T-cell (primary cell): ENCODE measurements at regions not wholly inside any gene's neighbourhood (a gene's known extent, or its start where the extent isn't known, plus 50 kb on each side); places are given as distances from the start of the nearest gene placed in this dataset.

Experiments used
- ATAC-seq, 4 experiments: fragments of 200-7000 bp in 3 of 4; fragments of 150-1000 bp in 1 of 4; cut with Tn5 transposase; replicated peaks in 1 of 4; 1 replicate in 3 of 4; 2 replicates in 1 of 4; pipeline ENCODE4 v1.10.0; 2021; ENCODE audit warnings: moderate library complexity in 3 of 4, mild to moderate bottlenecking in 2 of 4, moderate number of reproducible peaks in 1 of 4
- CTCF ChIA-PET, 2 donors: fragments of 300-600 bp; sonication (Branson Sonifier 250); formaldehyde crosslinking; loops; one replicate each; lab custom pipeline; 2022; ENCODE audit warnings: antibody characterized with exemption in 2 of 2; lab: Charles Lee
- POLR2A ChIA-PET, 2 donors: fragments of 300-600 bp; sonication (Branson Sonifier 250); formaldehyde crosslinking; loops; one replicate each; lab custom pipeline; 2022; ENCODE audit warnings: antibody characterized with exemption in 2 of 2; lab: Charles Lee
- DNase-seq, 35 experiments: peaks; one replicate each; pipeline versions ENCODE4 v3.0.0 to v3.0.0-alpha.2; 2013 to 2023
- H3K27ac ChIP-seq: one replicate; pipeline ENCODE4 v1.5.1; 2013; ENCODE audit warnings: low read length
- H3K27me3 ChIP-seq, 2 experiments: replicated peaks in 1 of 2; 1 replicate in 1 of 2; 2 replicates in 1 of 2; pipeline versions ENCODE4 v1.6.1 to v1.7.0; 2013; ENCODE audit warnings: low read length in 1 of 2, mixed read lengths in 1 of 2; ENCODE audit not compliant: control insufficient read depth in 2 of 2, insufficient read depth in 2 of 2; ENCODE audit errors: extremely low read depth in 1 of 2
- H3K36me3 ChIP-seq, 2 donors: 1 replicate in 1 of 2; 2 replicates in 1 of 2; pipeline versions ENCODE4 v1.6.1 to v1.7.0; 2013; ENCODE audit warnings: low read length in 1 of 2; ENCODE audit not compliant: control insufficient read depth in 2 of 2, insufficient read depth in 1 of 2; ENCODE audit errors: extremely low read depth in 1 of 2
- H3K4me1 ChIP-seq, 2 experiments: 1 replicate in 1 of 2; 2 replicates in 1 of 2; pipeline versions ENCODE4 v1.6.1 to v1.7.0; 2013; ENCODE audit warnings: low read length in 2 of 2, mixed read lengths in 1 of 2; ENCODE audit not compliant: insufficient read depth in 2 of 2, control insufficient read depth in 1 of 2; ENCODE audit errors: extremely low read depth in 1 of 2
- H3K4me3 ChIP-seq, 2 donors: 1 replicate in 1 of 2; 2 replicates in 1 of 2; pipeline versions ENCODE4 v1.5.1 to v1.7.0; 2013; ENCODE audit warnings: mild to moderate bottlenecking in 2 of 2, low read length in 1 of 2, moderate library complexity in 1 of 2; ENCODE audit not compliant: control insufficient read depth in 1 of 2; ENCODE audit errors: extremely low read depth in 1 of 2
- H3K9me3 ChIP-seq: 2 replicates; pipeline ENCODE4 v1.7.0; 2013
- H3K27ac Mint-ChIP-seq, 2 donors: one replicate each; pipeline ENCODE4 v1.8.0; 2020 to 2021; ENCODE audit warnings: mild to moderate bottlenecking in 2 of 2, mixed read lengths in 2 of 2
- H3K27me3 Mint-ChIP-seq, 2 donors: one replicate each; pipeline ENCODE4 v1.8.0; 2021 to 2022; ENCODE audit warnings: mixed read lengths in 2 of 2
- H3K36me3 Mint-ChIP-seq: one replicate; pipeline ENCODE4 v1.8.0; 2021; ENCODE audit warnings: mixed read lengths
- H3K4me1 Mint-ChIP-seq, 3 donors: one replicate each; pipeline ENCODE4 v1.8.0; 2020 to 2022; ENCODE audit warnings: mixed read lengths in 3 of 3, mild to moderate bottlenecking in 1 of 3
- H3K4me3 Mint-ChIP-seq, 3 donors: one replicate each; pipeline ENCODE4 v1.8.0; 2020 to 2022; ENCODE audit warnings: mild to moderate bottlenecking in 3 of 3, mixed read lengths in 3 of 3, moderate library complexity in 3 of 3
- H3K9me3 Mint-ChIP-seq, 3 donors: one replicate each; pipeline ENCODE4 v1.8.0; 2020 to 2022; ENCODE audit warnings: mixed read lengths in 3 of 3
- WGBS: methylation state at CpG from one replicate; pipeline ENCODE4 v1.1.5; 2013; ENCODE audit warnings: missing lambda C conversion rate; ENCODE audit not compliant: insufficient coverage; 5-methylcytosine and 5-hydroxymethylcytosine counted together

DNA sequence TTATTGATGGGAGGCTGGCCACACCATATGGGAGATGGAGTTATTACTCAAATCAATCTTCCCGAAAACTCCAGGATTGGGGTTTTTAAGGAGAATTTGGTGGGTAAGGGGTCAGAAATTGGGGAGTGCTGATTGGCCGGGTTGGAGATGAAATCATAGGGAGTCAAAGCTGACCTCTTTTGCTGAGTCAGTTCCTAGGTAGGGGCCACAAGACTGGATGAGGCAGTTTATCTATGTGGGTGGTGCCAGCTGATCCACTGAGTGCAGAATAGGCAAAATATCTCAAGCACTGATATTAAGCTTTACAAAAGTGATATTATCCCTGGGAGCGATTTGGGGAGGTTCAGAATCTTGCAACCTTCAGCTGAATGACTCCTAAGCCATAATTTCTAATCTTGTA is 75.7 kb upstream of the CLINT1 start:
- Mint-ChIP-seq H3K4me3 (no peak overlapping the region), H3K9me3 (peaks cover 9 to 20% (median 12%) of the 10 kb centered on the region in 3 donors), H3K36me3 (peaks cover 8% of the 10 kb centered on the region), H3K27me3 (no peaks in the 10 kb centered on the region), H3K4me1 (no peaks in the 10 kb centered on the region), H3K27ac (no peak overlapping the region)
- ATAC-seq (no peak), DNase-seq (no peak)
- no peaks in the 10 kb centered on the region for H3K4me1 ChIP-seq
- POLR2A ChIA-PET: no interaction called here
- H3K36me3 ChIP-seq: no peaks in the 10 kb centered on the region
- no peaks in the 10 kb centered on the region for H3K9me3 ChIP-seq
- CTCF ChIA-PET: no interaction called here
- H3K27ac ChIP-seq: no peak overlapping the region
- WGBS: 80% methylated on average over 2 of the region's 3 CpGs
- H3K4me3 ChIP-seq: no peak overlapping the region
- H3K27me3 ChIP-seq: peaks cover 0 to 3% of the 10 kb centered on the region in 2 experiments

DNA sequence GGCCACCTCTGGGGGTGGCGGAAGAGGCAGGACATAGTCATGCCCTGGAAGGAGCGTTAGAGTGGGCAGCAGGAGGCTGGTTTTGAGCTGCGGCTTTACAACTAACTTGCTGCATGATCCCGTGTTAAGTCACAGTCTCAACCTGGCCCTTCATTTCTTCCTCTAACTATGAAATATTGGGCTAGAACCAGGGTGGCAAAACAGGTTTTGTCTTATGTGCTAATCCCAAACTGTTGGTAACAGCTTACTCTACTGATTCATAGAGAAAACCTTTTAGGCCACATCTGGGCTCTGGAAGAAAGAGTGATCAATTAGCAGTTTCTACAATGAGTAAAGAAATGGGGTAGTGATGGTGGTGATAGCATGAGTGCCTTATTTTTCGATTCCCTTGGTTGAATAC is 74.1 kb upstream of the CLINT1 start:
- Histone ChIP-seq H3K9me3 (no peaks in the 10 kb centered on the region), H3K27me3 (peaks cover 0 to 3% of the 10 kb centered on the region in 2 experiments), H3K36me3 (no peaks in the 10 kb centered on the region), H3K27ac (no peak overlapping the region), H3K4me1 (no peaks in the 10 kb centered on the region), H3K4me3 (no peak overlapping the region)
- Mint-ChIP-seq H3K4me3 (no peak overlapping the region), H3K36me3 (peaks cover 8% of the 10 kb centered on the region), H3K9me3 (peaks cover 9 to 20% (median 12%) of the 10 kb centered on the region in 3 donors), H3K27me3 (no peaks in the 10 kb centered on the region), H3K4me1 (no peaks in the 10 kb centered on the region), H3K27ac (no peak overlapping the region)
- no CpG with 5 or more reads among the region's 5 CpGs for whole genome bisulfite sequencing
- ChIA-PET CTCF (no interaction called here), POLR2A (interaction anchor here in 1 of 2 donors (0.6 kb wide), 1 partner anchor 120 kb away, joined by 3 read pairs; no protein-coding TSS in a partner anchor)
- DNase-seq: no peak
- no peak for ATAC-seq

DNA sequence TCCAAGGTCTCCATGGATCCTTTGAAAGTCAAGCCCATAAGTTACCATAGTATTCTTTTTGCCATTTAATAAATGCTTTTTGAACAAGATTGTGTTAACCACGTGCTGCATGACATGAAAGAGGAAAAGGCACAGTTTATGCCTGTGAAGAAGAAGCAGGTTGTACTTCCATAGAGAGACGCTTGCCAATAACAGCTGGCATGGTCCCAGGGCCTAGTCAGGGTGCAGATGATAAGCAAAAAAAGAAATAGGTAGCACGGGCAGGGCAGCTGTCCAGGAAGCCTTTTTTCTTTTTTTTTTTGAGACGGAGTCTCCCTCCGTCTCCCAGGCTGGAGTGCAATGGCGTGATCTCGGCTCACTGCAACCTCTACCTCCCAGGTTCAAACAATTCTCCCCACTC is 71.8 kb upstream of the CLINT1 start:
- Mint-ChIP-seq H3K27me3 (no peaks in the 10 kb centered on the region), H3K4me3 (no peak overlapping the region), H3K36me3 (peaks cover 8% of the 10 kb centered on the region), H3K9me3 (peaks cover 8 to 20% (median 9%) of the 10 kb centered on the region in 3 donors), H3K27ac (no peak overlapping the region), H3K4me1 (no peaks in the 10 kb centered on the region)
- H3K4me3 ChIP-seq: no peak overlapping the region
- H3K36me3 ChIP-seq: no peaks in the 10 kb centered on the region
- H3K4me1 ChIP-seq: no peaks in the 10 kb centered on the region
- CTCF ChIA-PET: interaction anchor here (0.7 to 1.2 kb wide), 3 partner anchors 11 to 48 kb away, joined by 3 to 5 read pairs (median 3); no protein-coding TSS in a partner anchor
- H3K9me3 ChIP-seq: no peaks in the 10 kb centered on the region
- WGBS: 34% methylated on average over 3 of the region's 7 CpGs
- DNase-seq (no peak), ATAC-seq (no peak)
- POLR2A ChIA-PET: no interaction called here
- peaks cover 0 to 3% of the 10 kb centered on the region in 2 experiments for H3K27me3 ChIP-seq
- H3K27ac ChIP-seq: no peak overlapping the region

DNA sequence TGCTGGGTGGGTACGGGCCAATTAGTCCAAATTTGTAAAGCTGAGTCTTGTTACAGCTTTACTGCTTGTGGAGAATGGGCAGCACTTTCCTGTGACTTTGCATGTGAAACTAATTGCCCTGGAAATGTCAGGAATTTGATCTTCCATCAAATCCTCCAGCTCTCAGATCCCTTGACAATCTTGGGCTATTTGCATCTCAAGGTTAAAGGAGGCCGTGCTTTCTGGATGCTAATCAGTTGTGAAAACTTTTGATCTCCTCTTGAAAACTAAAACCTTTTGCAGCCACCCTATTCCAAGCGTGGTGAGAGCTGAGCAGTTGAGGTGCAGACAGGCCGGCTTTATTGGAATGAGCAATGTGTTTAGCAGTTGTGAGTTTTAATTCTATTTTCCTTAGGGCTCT is 68.0 kb upstream of the CLINT1 start:
- Histone ChIP-seq H3K4me1 (no peaks in the 10 kb centered on the region), H3K9me3 (no peaks in the 10 kb centered on the region), H3K4me3 (no peak overlapping the region), H3K27ac (no peak overlapping the region), H3K36me3 (no peaks in the 10 kb centered on the region), H3K27me3 (peaks cover 0 to 3% of the 10 kb centered on the region in 2 experiments)
- no peak overlapping the region for H3K4me3 Mint-ChIP-seq
- CTCF ChIA-PET: no interaction called here
- no peaks in the 10 kb centered on the region for H3K27me3 Mint-ChIP-seq
- no peaks in the 10 kb centered on the region for H3K9me3 Mint-ChIP-seq
- H3K36me3 Mint-ChIP-seq: no peaks in the 10 kb centered on the region
- H3K27ac Mint-ChIP-seq: no peak overlapping the region
- H3K4me1 Mint-ChIP-seq: no peaks in the 10 kb centered on the region
- ATAC-seq (no peak), DNase-seq (no peak)
- whole genome bisulfite sequencing: 80% methylated on average over 1 of the region's 4 CpGs
- POLR2A ChIA-PET: no interaction called here

DNA sequence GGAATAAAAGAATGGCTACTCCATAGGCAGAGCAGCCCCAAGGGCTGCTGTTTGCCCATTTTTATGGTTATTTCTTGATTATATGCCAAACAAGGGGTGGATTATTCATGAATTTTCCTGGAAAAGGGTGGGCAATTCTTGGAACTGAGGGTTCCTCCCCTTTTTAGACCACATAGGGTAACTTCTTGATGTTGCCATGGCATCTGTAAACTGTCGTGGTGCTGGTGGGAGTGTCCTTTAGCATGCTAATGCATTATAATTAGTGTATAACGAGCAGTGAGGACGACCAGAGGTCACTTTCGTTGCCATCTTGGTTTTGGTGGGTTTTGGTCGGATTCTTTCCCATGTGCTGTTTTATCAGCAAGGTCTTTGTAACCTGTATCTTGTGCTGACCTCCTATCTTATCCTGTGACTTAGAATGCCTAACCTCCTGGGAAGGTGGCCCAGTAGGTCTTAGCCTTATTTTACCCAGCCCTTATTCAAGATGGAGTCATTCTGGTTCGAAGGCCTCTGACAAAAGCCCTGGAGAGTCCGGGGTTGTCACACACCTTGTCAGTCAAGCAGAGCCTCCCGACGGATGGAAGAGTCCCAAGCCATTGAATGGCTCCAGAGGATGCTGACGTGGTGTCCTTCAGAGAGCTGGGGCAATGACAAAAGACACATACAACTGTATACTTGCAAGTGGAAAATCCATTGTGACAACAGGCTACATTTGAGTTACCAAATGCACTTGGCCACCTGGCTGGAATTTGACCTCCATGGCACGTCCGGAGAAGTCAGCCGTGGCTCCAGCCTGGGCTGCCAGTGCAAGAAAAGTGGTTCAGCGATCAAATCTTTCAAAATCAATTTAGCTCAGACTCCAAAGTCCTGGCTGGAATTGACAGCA is 67.1 kb upstream of the CLINT1 start:
- ChIA-PET POLR2A (no interaction called here), CTCF (no interaction called here)
- ATAC-seq (no peak), DNase-seq (no peak)
- Mint-ChIP-seq H3K27me3 (no peaks in the 10 kb centered on the region), H3K9me3 (no peaks in the 10 kb centered on the region), H3K36me3 (no peaks in the 10 kb centered on the region), H3K4me1 (no peaks in the 10 kb centered on the region), H3K4me3 (no peak overlapping the region), H3K27ac (no peak overlapping the region)
- no peak overlapping the region for H3K27ac ChIP-seq
- H3K4me1 ChIP-seq: no peaks in the 10 kb centered on the region
- H3K27me3 ChIP-seq: no peaks in the 10 kb centered on the region
- H3K4me3 ChIP-seq: no peak overlapping the region
- no peaks in the 10 kb centered on the region for H3K9me3 ChIP-seq
- 84% methylated on average over 12 of the region's 14 CpGs for WGBS
- H3K36me3 ChIP-seq: no peaks in the 10 kb centered on the region

DNA sequence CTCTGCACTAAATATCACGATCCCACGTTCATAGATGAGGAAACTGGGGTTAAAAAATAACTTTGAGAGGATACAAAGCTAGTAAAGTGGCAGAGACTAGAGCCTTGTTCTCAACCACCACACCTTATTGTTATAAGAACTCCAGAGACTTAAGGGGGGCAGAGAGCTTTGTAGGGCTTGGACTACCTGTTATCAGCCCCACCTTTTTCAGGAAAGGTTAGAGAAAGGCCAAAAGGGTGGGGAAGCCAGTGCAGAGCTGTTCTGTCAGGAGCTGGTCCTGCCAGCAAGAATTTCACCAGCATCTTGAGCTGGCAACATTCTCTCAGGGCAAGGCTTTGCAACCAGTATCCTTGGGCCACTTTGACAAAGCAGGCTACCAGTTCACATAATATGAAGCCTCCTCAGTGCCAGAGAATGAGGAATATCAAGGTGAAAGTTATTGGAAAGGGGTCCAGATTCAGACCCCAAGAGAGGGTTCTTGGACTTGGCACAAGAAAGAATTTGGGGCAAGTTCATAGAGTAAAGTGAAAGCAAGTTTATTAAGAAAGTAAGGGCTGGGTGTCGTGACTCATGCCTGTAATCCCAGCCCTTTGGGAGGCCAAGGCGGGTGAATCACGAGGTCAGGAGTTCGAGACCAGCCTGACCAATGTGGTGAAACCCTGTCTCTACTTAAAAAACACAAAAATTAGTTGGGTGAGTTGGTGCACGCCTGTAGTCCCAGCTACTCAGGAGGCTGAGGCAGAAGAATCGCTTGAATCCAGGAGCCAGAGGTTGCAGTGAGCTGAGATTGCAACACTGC is 66.2 kb upstream of the CLINT1 start:
- Histone ChIP-seq H3K9me3 (no peaks in the 10 kb centered on the region), H3K36me3 (no peaks in the 10 kb centered on the region), H3K4me3 (no peak overlapping the region), H3K27ac (no peak overlapping the region), H3K27me3 (no peaks in the 10 kb centered on the region), H3K4me1 (no peaks in the 10 kb centered on the region)
- Mint-ChIP-seq H3K36me3 (no peaks in the 10 kb centered on the region), H3K4me3 (no peak overlapping the region), H3K27ac (no peak overlapping the region), H3K4me1 (peaks cover 1 to 2% (median 2%) of the 10 kb centered on the region in 3 donors), H3K27me3 (no peaks in the 10 kb centered on the region), H3K9me3 (no peaks in the 10 kb centered on the region)
- CTCF ChIA-PET: interaction anchor here in 1 of 2 donors (0.6 kb wide), 1 partner anchor 15 kb away, joined by 3 read pairs; no protein-coding TSS in a partner anchor
- POLR2A ChIA-PET: interaction anchor here in 1 of 2 donors (0.5 kb wide), 1 partner anchor 110 kb away, joined by 5 read pairs; no protein-coding TSS in a partner anchor
- DNase-seq (no peak), ATAC-seq (no peak)
- whole genome bisulfite sequencing: 92% methylated on average over 2 of the region's 8 CpGs
